ENCODE measurements at regions not wholly inside any gene's neighbourhood (a gene's known extent, or its start where the extent isn't known, plus 50 kb on each side); places are given as distances from the start of the nearest gene placed in this dataset.

GRCh38 chr5:38187532-38187931 lies 70.8 kb upstream of the EGFLAM start:
- no peak overlapping the region for H3K27ac ChIP-seq (ENCODE audit: low read depth, low read length, poor library complexity, severe bottlenecking)
- CTCF ChIA-PET (ENCODE audit: unreplicated experiment) = interaction anchor here (0.5 kb wide), 1 partner anchor 234 kb away, joined by 3 read pairs; no protein-coding TSS in a partner anchor
- TF ChIP-seq EZH2phosphoT487 (IDR thresholded peaks at IDR 0.05; ENCODE audit: borderline replicate concordance, low read depth, low read length) (no peak), CTCF (conservative IDR thresholded peaks at IDR 0.05; ENCODE audit: low read length) (no peak)

GRCh38 chr5:38184627-38185026 lies 73.7 kb upstream of the EGFLAM start:
- H3K4me2 ChIP-seq (ENCODE audit: low read length) = no peak overlapping the region
- no peaks in the 10 kb centered on the region for H3K9me3 ChIP-seq (ENCODE audit: low read length)
- TF ChIP-seq EZH2phosphoT487 (IDR thresholded peaks at IDR 0.05; ENCODE audit: borderline replicate concordance, low read depth, low read length) (no peak), CTCF (conservative IDR thresholded peaks at IDR 0.05; ENCODE audit: low read length) (no peak)
- H3K79me2 ChIP-seq (ENCODE audit: insufficient read depth, low read depth, low read length) = no peaks in the 10 kb centered on the region
- no peak for DNase-seq (ENCODE audit: low spot score)
- ChIA-PET CTCF (ENCODE audit: unreplicated experiment) (no interaction called here), POLR2A (no interaction called here)
- H3K4me3 ChIP-seq (ENCODE audit: low read depth, low read length, poor library complexity, severe bottlenecking) = no peak overlapping the region
- intact Hi-C loops (cut with micrococcal nuclease; ENCODE audit: unreplicated experiment) = no loop called here
- no peak overlapping the region for H2AFZ ChIP-seq (ENCODE audit: low read length)
- BruUV-seq (replicated peaks) = no TSS peak
- no peaks in the 10 kb centered on the region for H4K20me1 ChIP-seq (ENCODE audit: insufficient read depth, low read length)
- no peak overlapping the region for H3K27ac ChIP-seq (ENCODE audit: low read depth, low read length, poor library complexity, severe bottlenecking)
- no peaks in the 10 kb centered on the region for H3K9me2 ChIP-seq (ENCODE audit: insufficient read depth, low read length)
- no peaks in the 10 kb centered on the region for H3K36me3 ChIP-seq (ENCODE audit: insufficient read depth, low read length)
- H3K4me1 ChIP-seq (ENCODE audit: insufficient read depth, low read length, poor library complexity, severe bottlenecking) = no peaks in the 10 kb centered on the region

More at GRCh38 chr5:38187532-38187931, 70.8 kb upstream of the EGFLAM start:
- no peak for DNase-seq (ENCODE audit: low spot score)
- H3K36me3 ChIP-seq (ENCODE audit: insufficient read depth, low read length) = no peaks in the 10 kb centered on the region
- H3K9me3 ChIP-seq (ENCODE audit: low read length) = no peaks in the 10 kb centered on the region
- no peak overlapping the region for H3K4me2 ChIP-seq (ENCODE audit: low read length)
- POLR2A ChIA-PET = no interaction called here
- H4K20me1 ChIP-seq (ENCODE audit: insufficient read depth, low read length) = no peaks in the 10 kb centered on the region
- intact Hi-C loops (cut with micrococcal nuclease; ENCODE audit: unreplicated experiment) = no loop called here
- H3K79me2 ChIP-seq (ENCODE audit: insufficient read depth, low read depth, low read length) = no peaks in the 10 kb centered on the region
- H3K4me3 ChIP-seq (ENCODE audit: low read depth, low read length, poor library complexity, severe bottlenecking) = no peak overlapping the region
- H2AFZ ChIP-seq (ENCODE audit: low read length) = no peak overlapping the region
- no peaks in the 10 kb centered on the region for H3K4me1 ChIP-seq (ENCODE audit: insufficient read depth, low read length, poor library complexity, severe bottlenecking)
- H3K9me2 ChIP-seq (ENCODE audit: insufficient read depth, low read length) = no peaks in the 10 kb centered on the region
- no TSS peak for BruUV-seq (replicated peaks)

GRCh38 chr5:38182991-38183390 lies 75.4 kb upstream of the EGFLAM start:
- Histone ChIP-seq H3K27ac (ENCODE audit: low read depth, low read length, poor library complexity, severe bottlenecking) (no peak overlapping the region), H4K20me1 (ENCODE audit: insufficient read depth, low read length) (no peaks in the 10 kb centered on the region), H3K4me1 (ENCODE audit: insufficient read depth, low read length, poor library complexity, severe bottlenecking) (no peaks in the 10 kb centered on the region), H3K4me2 (ENCODE audit: low read length) (no peak overlapping the region), H3K9me2 (ENCODE audit: insufficient read depth, low read length) (no peaks in the 10 kb centered on the region), H2AFZ (ENCODE audit: low read length) (no peak overlapping the region), H3K4me3 (ENCODE audit: low read depth, low read length, poor library complexity, severe bottlenecking) (no peak overlapping the region), H3K36me3 (ENCODE audit: insufficient read depth, low read length) (no peaks in the 10 kb centered on the region), H3K79me2 (ENCODE audit: insufficient read depth, low read depth, low read length) (no peaks in the 10 kb centered on the region), H3K9me3 (ENCODE audit: low read length) (no peaks in the 10 kb centered on the region)
- no TSS peak for BruUV-seq (replicated peaks)
- TF ChIP-seq CTCF (conservative IDR thresholded peaks at IDR 0.05; ENCODE audit: low read length) (no peak), EZH2phosphoT487 (IDR thresholded peaks at IDR 0.05; ENCODE audit: borderline replicate concordance, low read depth, low read length) (no peak)
- CTCF ChIA-PET (ENCODE audit: unreplicated experiment) = no interaction called here
- intact Hi-C loops (cut with micrococcal nuclease; ENCODE audit: unreplicated experiment) = no loop called here
- POLR2A ChIA-PET = no interaction called here
- DNase-seq (ENCODE audit: low spot score) = no peak

Measured in OCI-LY7 (cell line).